GM23338 (cell line): ENCODE measurements at regions not wholly inside any gene's neighbourhood (a gene's known extent, or its start where the extent isn't known, plus 50 kb on each side); places are given as distances from the start of the nearest gene placed in this dataset.

Experiments used
- ATAC-seq: fragments of 200-7000 bp; cut with Tn5 transposase; 3 replicates; pipeline ENCODE4 v1.9.1; 2020
- DNase-seq: peaks from one replicate; pipeline ENCODE4 v3.0.0-alpha.2; 2015; ENCODE audit warnings: low spot score
- H2AFZ ChIP-seq: fragments of 200-600 bp; sonication (generic); 2 replicates; pipeline ENCODE4 v1.8.0; 2016; ENCODE audit warnings: antibody characterized with exemption, mild to moderate bottlenecking, moderate library complexity
- H3F3A ChIP-seq: fragments of 200-600 bp; sonication (generic); replicated peaks from 2 replicates; pipeline ENCODE4 v1.8.0; 2017; ENCODE audit warnings: antibody characterized with exemption, mixed run types, low read depth
- H3K27ac ChIP-seq: fragments of 200-600 bp; sonication (generic); 2 replicates; pipeline ENCODE4 v1.6.1; 2016; ENCODE audit warnings: low read depth
- H3K27me3 ChIP-seq: fragments of 200-600 bp; sonication (generic); 2 replicates; pipeline ENCODE4 v1.8.0; 2016; ENCODE audit warnings: mild to moderate bottlenecking, mixed run types, moderate library complexity; ENCODE audit not compliant: insufficient read depth
- H3K36me3 ChIP-seq: fragments of 200-600 bp; sonication (generic); 2 replicates; pipeline ENCODE4 v1.8.0; 2016; ENCODE audit warnings: mild to moderate bottlenecking; ENCODE audit not compliant: insufficient read depth
- H3K4me1 ChIP-seq: fragments of 200-600 bp; sonication (generic); 2 replicates; pipeline ENCODE4 v1.8.0; 2016; ENCODE audit warnings: mild to moderate bottlenecking, moderate library complexity; ENCODE audit not compliant: insufficient read depth
- H3K4me2 ChIP-seq: fragments of 200-600 bp; sonication (generic); 2 replicates; pipeline ENCODE4 v1.7.1; 2017; ENCODE audit warnings: mixed run types
- H3K4me3 ChIP-seq: fragments of 200-600 bp; sonication (generic); 2 replicates; pipeline ENCODE4 v1.6.1; 2016; ENCODE audit warnings: mixed run types
- H3K79me2 ChIP-seq: fragments of 200-600 bp; sonication (generic); replicated peaks from 2 replicates; pipeline ENCODE4 v1.8.0; 2017; ENCODE audit warnings: mild to moderate bottlenecking; ENCODE audit not compliant: insufficient read depth
- H3K9me2 ChIP-seq: fragments of 200-600 bp; sonication (generic); 2 replicates; pipeline ENCODE4 v1.8.0; 2017; ENCODE audit not compliant: insufficient read depth
- H4K20me1 ChIP-seq: fragments of 200-600 bp; sonication (generic); replicated peaks from 2 replicates; pipeline ENCODE4 v1.8.0; 2017; ENCODE audit warnings: mild to moderate bottlenecking; ENCODE audit not compliant: insufficient read depth
- H3K27ac Mint-ChIP-seq: 2 replicates; pipeline ENCODE4 v1.8.0; 2020; ENCODE audit warnings: inconsistent platforms, mild to moderate bottlenecking, moderate library complexity, mixed read lengths
- H3K27me3 Mint-ChIP-seq: 3 replicates; pipeline ENCODE4 v1.8.0; 2022; ENCODE audit warnings: low read depth, mild to moderate bottlenecking, moderate library complexity, mixed read lengths, inconsistent platforms; ENCODE audit not compliant: insufficient read depth, poor library complexity
- H3K36me3 Mint-ChIP-seq: 3 replicates; pipeline ENCODE4 v1.8.0; 2021; ENCODE audit warnings: low read depth, mild to moderate bottlenecking, inconsistent platforms, moderate library complexity, mixed read lengths
- H3K4me1 Mint-ChIP-seq: 3 replicates; pipeline ENCODE4 v1.8.0; 2020; ENCODE audit warnings: mild to moderate bottlenecking, inconsistent platforms, mixed read lengths
- H3K4me3 Mint-ChIP-seq: 3 replicates; pipeline ENCODE4 v1.8.0; 2021; ENCODE audit warnings: moderate library complexity, mild to moderate bottlenecking, inconsistent platforms, mixed read lengths
- H3K9me3 Mint-ChIP-seq: 3 replicates; pipeline ENCODE4 v1.8.0; 2020; ENCODE audit warnings: moderate library complexity, mild to moderate bottlenecking, inconsistent platforms, mixed read lengths
- CREB1 ChIP-seq: fragments of 250-450 bp; sonication (Bioruptor Pico); IDR thresholded peaks from 2 replicates; pipeline ENCODE4 v1.5.0; 2020; ENCODE audit warnings: low read depth, mild to moderate bottlenecking, moderate library complexity
- EZH2 ChIP-seq: fragments of 200-600 bp; sonication (generic); IDR thresholded peaks from one replicate; pipeline ENCODE4 v1.8.0; 2017; ENCODE audit warnings: antibody characterized with exemption, mild to moderate bottlenecking, low read depth; ENCODE audit not compliant: unreplicated experiment
- EZH2phosphoT487 ChIP-seq: fragments of 200-600 bp; sonication (generic); IDR thresholded peaks from one replicate; pipeline ENCODE4 v1.8.1; 2018; ENCODE audit warnings: antibody characterized with exemption; ENCODE audit not compliant: unreplicated experiment
- JUNB ChIP-seq: IDR thresholded peaks from one replicate; pipeline ENCODE4 v1.6.1; 2016; ENCODE audit warnings: antibody characterized with exemption; ENCODE audit not compliant: unreplicated experiment
- NANOG ChIP-seq: IDR thresholded peaks from 2 replicates; pipeline ENCODE4 v1.6.1; 2016; ENCODE audit warnings: antibody characterized with exemption, borderline replicate concordance
- POLR2AphosphoS5 ChIP-seq: IDR thresholded peaks from 2 replicates; pipeline ENCODE4 v1.6.1; 2016; ENCODE audit warnings: antibody characterized with exemption, low read depth
- STAT1 ChIP-seq: IDR thresholded peaks from one replicate; pipeline ENCODE4 v1.6.1; 2016; ENCODE audit warnings: antibody characterized with exemption; ENCODE audit not compliant: unreplicated experiment
- ZNF114 ChIP-seq: fragments of 250-450 bp; sonication (Bioruptor Pico); IDR thresholded peaks from 2 replicates; pipeline ENCODE4 v1.5.0; 2020; ENCODE audit warnings: mild to moderate bottlenecking, moderate library complexity
- ZNF331 ChIP-seq: fragments of 250-450 bp; sonication (Bioruptor Pico); IDR thresholded peaks from 2 replicates; pipeline ENCODE4 v1.5.0; 2020; ENCODE audit warnings: low read depth, mild to moderate bottlenecking, moderate library complexity
- TF ChIP-seq, protein P1 (sequence below), 2 experiments: fragments of 200-600 bp in 1 of 2; sonication (generic) in 1 of 2; conservative IDR thresholded peaks; 2 replicates each; pipeline versions ENCODE4 v1.5.1 to v1.6.1; 2016 to 2017; ENCODE audit warnings: antibody characterized with exemption in 2 of 2, low read depth in 2 of 2, mild to moderate bottlenecking in 2 of 2, moderate library complexity in 1 of 2
- TF ChIP-seq, protein P2 (sequence below): IDR thresholded peaks from one replicate; pipeline ENCODE4 v1.6.1; 2018; ENCODE audit warnings: antibody characterized with exemption; ENCODE audit not compliant: unreplicated experiment
- TF ChIP-seq, protein P3 (sequence below): IDR thresholded peaks from 2 replicates; pipeline ENCODE4 v1.6.1; 2016; ENCODE audit warnings: antibody characterized with exemption
- TF ChIP-seq, protein P4 (sequence below): fragments of 250-450 bp; sonication (Bioruptor Pico); IDR thresholded peaks from 2 replicates; pipeline ENCODE4 v1.5.0; 2020; ENCODE audit warnings: mild to moderate bottlenecking, moderate library complexity

DNA sequence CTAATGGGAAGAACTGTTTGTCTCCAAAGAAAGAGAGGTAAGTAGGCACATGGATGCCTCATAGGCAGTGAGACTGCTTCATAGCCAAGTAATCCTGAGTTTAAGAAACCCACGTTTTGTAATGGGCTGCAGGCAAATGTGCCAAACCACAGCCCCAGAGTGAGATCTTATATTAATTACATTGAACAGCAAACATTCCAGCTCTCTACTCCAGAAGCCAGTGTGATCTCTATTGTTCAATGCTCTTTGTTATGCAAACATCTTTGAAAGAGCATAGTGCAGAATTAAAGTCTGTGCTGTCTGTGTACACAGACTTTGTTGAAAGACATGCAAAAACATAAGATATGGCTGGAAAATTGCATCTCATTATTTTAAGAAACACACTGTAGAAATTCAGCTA is 720.8 kb upstream of the REG3G start:
- H4K20me1 ChIP-seq, result no peaks in the 10 kb centered on the region
- TF ChIP-seq NANOG (no peak), ZNF114 (CRISPR knock-in tag) (no peak), EZH2 (no peak), ZNF331 (CRISPR knock-in tag) (no peak), EZH2phosphoT487 (no peak), POLR2AphosphoS5 (no peak), CREB1 (CRISPR knock-in tag) (no peak), JUNB (no peak), STAT1 (no peak)
- TF ChIP-seq, protein P1, sequence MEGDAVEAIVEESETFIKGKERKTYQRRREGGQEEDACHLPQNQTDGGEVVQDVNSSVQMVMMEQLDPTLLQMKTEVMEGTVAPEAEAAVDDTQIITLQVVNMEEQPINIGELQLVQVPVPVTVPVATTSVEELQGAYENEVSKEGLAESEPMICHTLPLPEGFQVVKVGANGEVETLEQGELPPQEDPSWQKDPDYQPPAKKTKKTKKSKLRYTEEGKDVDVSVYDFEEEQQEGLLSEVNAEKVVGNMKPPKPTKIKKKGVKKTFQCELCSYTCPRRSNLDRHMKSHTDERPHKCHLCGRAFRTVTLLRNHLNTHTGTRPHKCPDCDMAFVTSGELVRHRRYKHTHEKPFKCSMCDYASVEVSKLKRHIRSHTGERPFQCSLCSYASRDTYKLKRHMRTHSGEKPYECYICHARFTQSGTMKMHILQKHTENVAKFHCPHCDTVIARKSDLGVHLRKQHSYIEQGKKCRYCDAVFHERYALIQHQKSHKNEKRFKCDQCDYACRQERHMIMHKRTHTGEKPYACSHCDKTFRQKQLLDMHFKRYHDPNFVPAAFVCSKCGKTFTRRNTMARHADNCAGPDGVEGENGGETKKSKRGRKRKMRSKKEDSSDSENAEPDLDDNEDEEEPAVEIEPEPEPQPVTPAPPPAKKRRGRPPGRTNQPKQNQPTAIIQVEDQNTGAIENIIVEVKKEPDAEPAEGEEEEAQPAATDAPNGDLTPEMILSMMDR (conservative IDR thresholded peaks at IDR 0.05; ENCODE audit: low read depth in 2 of 2), result no peak
- TF ChIP-seq, protein P2, sequence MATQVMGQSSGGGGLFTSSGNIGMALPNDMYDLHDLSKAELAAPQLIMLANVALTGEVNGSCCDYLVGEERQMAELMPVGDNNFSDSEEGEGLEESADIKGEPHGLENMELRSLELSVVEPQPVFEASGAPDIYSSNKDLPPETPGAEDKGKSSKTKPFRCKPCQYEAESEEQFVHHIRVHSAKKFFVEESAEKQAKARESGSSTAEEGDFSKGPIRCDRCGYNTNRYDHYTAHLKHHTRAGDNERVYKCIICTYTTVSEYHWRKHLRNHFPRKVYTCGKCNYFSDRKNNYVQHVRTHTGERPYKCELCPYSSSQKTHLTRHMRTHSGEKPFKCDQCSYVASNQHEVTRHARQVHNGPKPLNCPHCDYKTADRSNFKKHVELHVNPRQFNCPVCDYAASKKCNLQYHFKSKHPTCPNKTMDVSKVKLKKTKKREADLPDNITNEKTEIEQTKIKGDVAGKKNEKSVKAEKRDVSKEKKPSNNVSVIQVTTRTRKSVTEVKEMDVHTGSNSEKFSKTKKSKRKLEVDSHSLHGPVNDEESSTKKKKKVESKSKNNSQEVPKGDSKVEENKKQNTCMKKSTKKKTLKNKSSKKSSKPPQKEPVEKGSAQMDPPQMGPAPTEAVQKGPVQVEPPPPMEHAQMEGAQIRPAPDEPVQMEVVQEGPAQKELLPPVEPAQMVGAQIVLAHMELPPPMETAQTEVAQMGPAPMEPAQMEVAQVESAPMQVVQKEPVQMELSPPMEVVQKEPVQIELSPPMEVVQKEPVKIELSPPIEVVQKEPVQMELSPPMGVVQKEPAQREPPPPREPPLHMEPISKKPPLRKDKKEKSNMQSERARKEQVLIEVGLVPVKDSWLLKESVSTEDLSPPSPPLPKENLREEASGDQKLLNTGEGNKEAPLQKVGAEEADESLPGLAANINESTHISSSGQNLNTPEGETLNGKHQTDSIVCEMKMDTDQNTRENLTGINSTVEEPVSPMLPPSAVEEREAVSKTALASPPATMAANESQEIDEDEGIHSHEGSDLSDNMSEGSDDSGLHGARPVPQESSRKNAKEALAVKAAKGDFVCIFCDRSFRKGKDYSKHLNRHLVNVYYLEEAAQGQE, result no peak
- TF ChIP-seq, protein P3, sequence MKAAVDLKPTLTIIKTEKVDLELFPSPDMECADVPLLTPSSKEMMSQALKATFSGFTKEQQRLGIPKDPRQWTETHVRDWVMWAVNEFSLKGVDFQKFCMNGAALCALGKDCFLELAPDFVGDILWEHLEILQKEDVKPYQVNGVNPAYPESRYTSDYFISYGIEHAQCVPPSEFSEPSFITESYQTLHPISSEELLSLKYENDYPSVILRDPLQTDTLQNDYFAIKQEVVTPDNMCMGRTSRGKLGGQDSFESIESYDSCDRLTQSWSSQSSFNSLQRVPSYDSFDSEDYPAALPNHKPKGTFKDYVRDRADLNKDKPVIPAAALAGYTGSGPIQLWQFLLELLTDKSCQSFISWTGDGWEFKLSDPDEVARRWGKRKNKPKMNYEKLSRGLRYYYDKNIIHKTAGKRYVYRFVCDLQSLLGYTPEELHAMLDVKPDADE, result no peak
- TF ChIP-seq, protein P4, sequence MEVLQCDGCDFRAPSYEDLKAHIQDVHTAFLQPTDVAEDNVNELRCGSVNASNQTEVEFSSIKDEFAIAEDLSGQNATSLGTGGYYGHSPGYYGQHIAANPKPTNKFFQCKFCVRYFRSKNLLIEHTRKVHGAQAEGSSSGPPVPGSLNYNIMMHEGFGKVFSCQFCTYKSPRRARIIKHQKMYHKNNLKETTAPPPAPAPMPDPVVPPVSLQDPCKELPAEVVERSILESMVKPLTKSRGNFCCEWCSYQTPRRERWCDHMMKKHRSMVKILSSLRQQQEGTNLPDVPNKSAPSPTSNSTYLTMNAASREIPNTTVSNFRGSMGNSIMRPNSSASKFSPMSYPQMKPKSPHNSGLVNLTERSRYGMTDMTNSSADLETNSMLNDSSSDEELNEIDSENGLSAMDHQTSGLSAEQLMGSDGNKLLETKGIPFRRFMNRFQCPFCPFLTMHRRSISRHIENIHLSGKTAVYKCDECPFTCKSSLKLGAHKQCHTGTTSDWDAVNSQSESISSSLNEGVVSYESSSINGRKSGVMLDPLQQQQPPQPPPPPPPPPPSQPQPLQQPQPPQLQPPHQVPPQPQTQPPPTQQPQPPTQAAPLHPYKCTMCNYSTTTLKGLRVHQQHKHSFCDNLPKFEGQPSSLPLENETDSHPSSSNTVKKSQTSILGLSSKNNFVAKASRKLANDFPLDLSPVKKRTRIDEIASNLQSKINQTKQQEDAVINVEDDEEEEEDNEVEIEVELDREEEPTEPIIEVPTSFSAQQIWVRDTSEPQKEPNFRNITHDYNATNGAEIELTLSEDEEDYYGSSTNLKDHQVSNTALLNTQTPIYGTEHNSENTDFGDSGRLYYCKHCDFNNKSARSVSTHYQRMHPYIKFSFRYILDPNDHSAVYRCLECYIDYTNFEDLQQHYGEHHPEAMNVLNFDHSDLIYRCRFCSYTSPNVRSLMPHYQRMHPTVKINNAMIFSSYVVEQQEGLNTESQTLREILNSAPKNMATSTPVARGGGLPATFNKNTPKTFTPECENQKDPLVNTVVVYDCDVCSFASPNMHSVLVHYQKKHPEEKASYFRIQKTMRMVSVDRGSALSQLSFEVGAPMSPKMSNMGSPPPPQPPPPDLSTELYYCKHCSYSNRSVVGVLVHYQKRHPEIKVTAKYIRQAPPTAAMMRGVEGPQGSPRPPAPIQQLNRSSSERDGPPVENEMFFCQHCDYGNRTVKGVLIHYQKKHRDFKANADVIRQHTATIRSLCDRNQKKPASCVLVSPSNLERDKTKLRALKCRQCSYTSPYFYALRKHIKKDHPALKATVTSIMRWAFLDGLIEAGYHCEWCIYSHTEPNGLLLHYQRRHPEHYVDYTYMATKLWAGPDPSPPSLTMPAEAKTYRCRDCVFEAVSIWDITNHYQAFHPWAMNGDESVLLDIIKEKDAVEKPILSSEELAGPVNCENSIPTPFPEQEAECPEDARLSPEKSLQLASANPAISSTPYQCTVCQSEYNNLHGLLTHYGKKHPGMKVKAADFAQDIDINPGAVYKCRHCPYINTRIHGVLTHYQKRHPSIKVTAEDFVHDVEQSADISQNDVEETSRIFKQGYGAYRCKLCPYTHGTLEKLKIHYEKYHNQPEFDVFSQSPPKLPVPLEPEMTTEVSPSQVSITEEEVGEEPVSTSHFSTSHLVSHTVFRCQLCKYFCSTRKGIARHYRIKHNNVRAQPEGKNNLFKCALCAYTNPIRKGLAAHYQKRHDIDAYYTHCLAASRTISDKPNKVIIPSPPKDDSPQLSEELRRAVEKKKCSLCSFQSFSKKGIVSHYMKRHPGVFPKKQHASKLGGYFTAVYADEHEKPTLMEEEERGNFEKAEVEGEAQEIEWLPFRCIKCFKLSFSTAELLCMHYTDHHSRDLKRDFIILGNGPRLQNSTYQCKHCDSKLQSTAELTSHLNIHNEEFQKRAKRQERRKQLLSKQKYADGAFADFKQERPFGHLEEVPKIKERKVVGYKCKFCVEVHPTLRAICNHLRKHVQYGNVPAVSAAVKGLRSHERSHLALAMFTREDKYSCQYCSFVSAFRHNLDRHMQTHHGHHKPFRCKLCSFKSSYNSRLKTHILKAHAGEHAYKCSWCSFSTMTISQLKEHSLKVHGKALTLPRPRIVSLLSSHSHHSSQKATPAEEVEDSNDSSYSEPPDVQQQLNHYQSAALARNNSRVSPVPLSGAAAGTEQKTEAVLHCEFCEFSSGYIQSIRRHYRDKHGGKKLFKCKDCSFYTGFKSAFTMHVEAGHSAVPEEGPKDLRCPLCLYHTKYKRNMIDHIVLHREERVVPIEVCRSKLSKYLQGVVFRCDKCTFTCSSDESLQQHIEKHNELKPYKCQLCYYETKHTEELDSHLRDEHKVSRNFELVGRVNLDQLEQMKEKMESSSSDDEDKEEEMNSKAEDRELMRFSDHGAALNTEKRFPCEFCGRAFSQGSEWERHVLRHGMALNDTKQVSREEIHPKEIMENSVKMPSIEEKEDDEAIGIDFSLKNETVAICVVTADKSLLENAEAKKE, result no peak
- no peak overlapping the region for H3K27ac ChIP-seq
- no peaks in the 10 kb centered on the region for H3F3A ChIP-seq
- H3K36me3 ChIP-seq, result no peaks in the 10 kb centered on the region
- Mint-ChIP-seq H3K27ac (peak overlapping the region; percentile 38; the same call in 1 of the 2 replicates), H3K9me3 (no peaks in the 10 kb centered on the region), H3K4me1 (peaks cover 39% of the 10 kb centered on the region), H3K27me3 (no peaks in the 10 kb centered on the region), H3K36me3 (no peaks in the 10 kb centered on the region), H3K4me3 (no peak overlapping the region)
- H3K79me2 ChIP-seq, result no peaks in the 10 kb centered on the region
- no peaks in the 10 kb centered on the region for H3K9me2 ChIP-seq
- H3K4me3 ChIP-seq, result no peak overlapping the region
- H3K27me3 ChIP-seq, result no peaks in the 10 kb centered on the region
- DNase-seq (peak; percentile 43), ATAC-seq (peak; percentile 62)
- peaks cover 34% of the 10 kb centered on the region for H3K4me1 ChIP-seq
- H3K4me2 ChIP-seq, result peak overlapping the region; percentile 28; the same call in 1 of the 2 replicates
- no peak overlapping the region for H2AFZ ChIP-seq
